ENCODE measurements at regions not wholly inside any gene's neighbourhood (a gene's known extent, or its start where the extent isn't known, plus 50 kb on each side); places are given as distances from the start of the nearest gene placed in this dataset.

- peak; percentile 73 for DNase-seq (ENCODE audit: low read depth)
- no peak for TF ChIP-seq CTCF (IDR thresholded peaks at IDR 0.05; ENCODE audit: insufficient read depth, low read depth, low read length, missing control alignments)
- no peak overlapping the region; the same call in 1 of the 2 replicates for H3K4me3 ChIP-seq (ENCODE audit: low read depth, low read length)
Measured at GRCh38 chr3:59408047-59408624, 358.3 kb upstream of the CFAP20DC start.

GRCh38 chr3:59407425-59407824, 357.6 kb upstream of the CFAP20DC start:
- no peak overlapping the region for H3K4me3 ChIP-seq (ENCODE audit: low read depth, low read length)
- TF ChIP-seq CTCF (IDR thresholded peaks at IDR 0.05; ENCODE audit: insufficient read depth, low read depth, low read length, missing control alignments): no peak
- DNase-seq (ENCODE audit: low read depth): no peak

- no peak overlapping the region for H3K4me3 ChIP-seq (ENCODE audit: low read depth, low read length)
- DNase-seq (ENCODE audit: low read depth): peak; percentile 79
- TF ChIP-seq CTCF (IDR thresholded peaks at IDR 0.05; ENCODE audit: insufficient read depth, low read depth, low read length, missing control alignments): no peak
Measured at GRCh38 chr3:59406943-59407342, 357.1 kb upstream of the CFAP20DC start.

GRCh38 chr3:59404851-59405250, 355.0 kb upstream of the CFAP20DC start:
- no peak for DNase-seq (ENCODE audit: low read depth)
- no peak for TF ChIP-seq CTCF (IDR thresholded peaks at IDR 0.05; ENCODE audit: insufficient read depth, low read depth, low read length, missing control alignments)
- no peak overlapping the region for H3K4me3 ChIP-seq (ENCODE audit: low read depth, low read length)

- H3K4me3 ChIP-seq (ENCODE audit: low read depth, low read length): no peak overlapping the region
- no peak for DNase-seq (ENCODE audit: low read depth)
- TF ChIP-seq CTCF (IDR thresholded peaks at IDR 0.05; ENCODE audit: insufficient read depth, low read depth, low read length, missing control alignments): no peak
Measured at GRCh38 chr3:59404064-59404463, 354.2 kb upstream of the CFAP20DC start.

GRCh38 chr3:59401924-59402323, 352.1 kb upstream of the CFAP20DC start:
- H3K4me3 ChIP-seq (ENCODE audit: low read depth, low read length): no peak overlapping the region
- TF ChIP-seq CTCF (IDR thresholded peaks at IDR 0.05; ENCODE audit: insufficient read depth, low read depth, low read length, missing control alignments): no peak
- DNase-seq (ENCODE audit: low read depth): no peak

- TF ChIP-seq CTCF (IDR thresholded peaks at IDR 0.05; ENCODE audit: insufficient read depth, low read depth, low read length, missing control alignments): no peak
- DNase-seq (ENCODE audit: low read depth): no peak
- no peak overlapping the region for H3K4me3 ChIP-seq (ENCODE audit: low read depth, low read length)
Measured at GRCh38 chr3:59392116-59392515, 342.3 kb upstream of the CFAP20DC start.

Measured in GM12865 (cell line).